ENCODE measurements at regions not wholly inside any gene's neighbourhood (a gene's known extent, or its start where the extent isn't known, plus 50 kb on each side); places are given as distances from the start of the nearest gene placed in this dataset.

DNA sequence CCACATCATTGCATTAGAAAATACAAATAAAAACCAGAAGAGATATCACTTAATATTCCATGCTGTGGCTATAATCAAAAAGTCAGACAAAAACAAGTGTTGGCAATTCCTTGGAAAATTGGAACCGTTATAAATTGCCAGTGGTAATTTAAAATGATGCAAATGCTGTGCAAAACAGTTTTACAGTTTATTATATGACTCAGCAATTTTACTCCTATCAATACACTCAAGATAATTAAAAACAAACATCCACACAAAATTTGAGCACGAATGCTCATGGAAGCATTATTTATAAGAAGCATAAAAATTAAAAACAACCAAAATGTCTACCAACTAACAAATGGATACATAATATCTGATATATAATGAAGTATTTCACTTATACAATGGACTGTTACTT lies 728.8 kb downstream of the CBLN2 start:
- TF ChIP-seq, protein P1, sequence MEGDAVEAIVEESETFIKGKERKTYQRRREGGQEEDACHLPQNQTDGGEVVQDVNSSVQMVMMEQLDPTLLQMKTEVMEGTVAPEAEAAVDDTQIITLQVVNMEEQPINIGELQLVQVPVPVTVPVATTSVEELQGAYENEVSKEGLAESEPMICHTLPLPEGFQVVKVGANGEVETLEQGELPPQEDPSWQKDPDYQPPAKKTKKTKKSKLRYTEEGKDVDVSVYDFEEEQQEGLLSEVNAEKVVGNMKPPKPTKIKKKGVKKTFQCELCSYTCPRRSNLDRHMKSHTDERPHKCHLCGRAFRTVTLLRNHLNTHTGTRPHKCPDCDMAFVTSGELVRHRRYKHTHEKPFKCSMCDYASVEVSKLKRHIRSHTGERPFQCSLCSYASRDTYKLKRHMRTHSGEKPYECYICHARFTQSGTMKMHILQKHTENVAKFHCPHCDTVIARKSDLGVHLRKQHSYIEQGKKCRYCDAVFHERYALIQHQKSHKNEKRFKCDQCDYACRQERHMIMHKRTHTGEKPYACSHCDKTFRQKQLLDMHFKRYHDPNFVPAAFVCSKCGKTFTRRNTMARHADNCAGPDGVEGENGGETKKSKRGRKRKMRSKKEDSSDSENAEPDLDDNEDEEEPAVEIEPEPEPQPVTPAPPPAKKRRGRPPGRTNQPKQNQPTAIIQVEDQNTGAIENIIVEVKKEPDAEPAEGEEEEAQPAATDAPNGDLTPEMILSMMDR (IDR thresholded peaks at IDR 0.05): no peak
- TF ChIP-seq POLR2A (IDR thresholded peaks at IDR 0.05): no peak

Measured in right lobe of liver (tissue), 4 donors.